ENCODE measurements at regions not wholly inside any gene's neighbourhood (a gene's known extent, or its start where the extent isn't known, plus 50 kb on each side); places are given as distances from the start of the nearest gene placed in this dataset.
"Not testable (repeated sequence)": the region's sequence is repeated elsewhere in the genome, so short reads cannot be mapped to it uniquely, and the experiment has no call there.

DNA sequence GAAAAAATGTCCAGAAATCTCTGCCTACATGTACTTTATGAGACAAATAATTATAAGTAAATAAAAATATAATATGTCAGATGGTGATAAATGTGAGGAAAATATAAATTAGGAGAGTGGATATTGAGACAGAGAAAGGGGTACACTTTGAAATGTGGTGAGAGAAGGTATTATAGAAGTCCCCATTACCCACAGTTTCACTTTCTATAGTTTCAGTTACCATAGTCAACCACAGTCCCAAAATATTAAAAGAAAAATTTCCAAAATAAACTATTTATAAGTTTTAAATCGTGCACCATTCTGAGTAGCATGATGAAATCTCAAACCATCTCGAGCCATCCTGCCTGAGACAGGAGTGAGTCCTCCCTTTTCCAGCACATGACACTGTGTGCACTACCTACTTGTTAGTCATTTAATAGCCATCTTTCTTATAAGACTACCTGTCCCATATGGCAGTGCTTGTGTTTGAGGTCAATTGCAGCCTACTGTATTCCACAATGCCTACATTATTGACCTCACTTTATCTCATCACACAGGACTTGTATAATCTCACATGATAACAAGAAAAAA lies 653.7 kb downstream of the DACH1 start:
- no peak for DNase-seq

DNA sequence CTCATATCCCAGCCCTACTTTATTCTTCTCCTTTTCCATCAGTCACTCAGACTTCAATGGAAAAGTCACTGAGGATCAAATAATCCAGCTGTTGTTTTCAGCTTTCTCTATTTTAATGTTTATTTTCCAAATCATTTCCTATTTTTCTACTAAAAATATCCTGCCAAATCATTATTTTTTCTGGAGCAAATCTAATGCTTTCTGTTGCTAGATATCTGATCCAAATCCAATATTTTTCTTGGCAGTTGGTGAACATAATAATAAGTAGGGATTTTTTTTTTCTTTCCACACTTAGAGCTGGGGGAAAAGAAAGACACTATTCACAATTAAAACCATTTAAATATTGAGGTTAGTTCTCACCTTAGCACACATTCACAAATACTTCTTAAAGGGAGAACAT lies 656.1 kb downstream of the DACH1 start:
- no peak for DNase-seq

- no peak for DNase-seq
These were observed 657.8 kb downstream of the DACH1 start for GRCh38 chr13:71209217-71209616.

- not testable (repeated sequence) for DNase-seq
These were observed 682.4 kb downstream of the DACH1 start for GRCh38 chr13:71184583-71184982.

- DNase-seq = not testable (repeated sequence)
These were observed 683.7 kb downstream of the DACH1 start for GRCh38 chr13:71183352-71183751.

- no peak for DNase-seq
These were observed 695.3 kb downstream of the DACH1 start for GRCh38 chr13:71171740-71172139.

GRCh38 chr13:71169180-71169579 lies 697.8 kb downstream of the DACH1 start:
- no peak for DNase-seq

DNA sequence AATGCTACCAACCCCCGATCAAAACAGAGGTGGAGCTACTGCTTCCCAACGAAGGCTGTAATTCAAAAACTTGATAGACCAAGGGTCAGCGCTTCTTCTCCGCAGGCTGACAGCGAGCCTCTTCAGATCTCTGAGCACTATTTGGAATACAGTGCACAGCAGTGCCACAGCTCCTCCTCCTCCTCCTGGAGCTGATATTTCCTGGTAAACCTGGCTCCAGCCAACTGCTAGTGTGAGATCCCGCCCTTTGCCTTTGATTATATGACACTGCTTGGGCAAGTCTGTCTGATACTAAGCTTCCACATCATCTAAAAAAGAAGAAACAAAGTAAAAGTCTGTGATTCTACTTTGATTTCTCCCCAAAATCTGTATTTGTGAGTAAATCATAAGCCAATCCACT lies 710.5 kb downstream of the DACH1 start:
- DNase-seq = no peak

DNA sequence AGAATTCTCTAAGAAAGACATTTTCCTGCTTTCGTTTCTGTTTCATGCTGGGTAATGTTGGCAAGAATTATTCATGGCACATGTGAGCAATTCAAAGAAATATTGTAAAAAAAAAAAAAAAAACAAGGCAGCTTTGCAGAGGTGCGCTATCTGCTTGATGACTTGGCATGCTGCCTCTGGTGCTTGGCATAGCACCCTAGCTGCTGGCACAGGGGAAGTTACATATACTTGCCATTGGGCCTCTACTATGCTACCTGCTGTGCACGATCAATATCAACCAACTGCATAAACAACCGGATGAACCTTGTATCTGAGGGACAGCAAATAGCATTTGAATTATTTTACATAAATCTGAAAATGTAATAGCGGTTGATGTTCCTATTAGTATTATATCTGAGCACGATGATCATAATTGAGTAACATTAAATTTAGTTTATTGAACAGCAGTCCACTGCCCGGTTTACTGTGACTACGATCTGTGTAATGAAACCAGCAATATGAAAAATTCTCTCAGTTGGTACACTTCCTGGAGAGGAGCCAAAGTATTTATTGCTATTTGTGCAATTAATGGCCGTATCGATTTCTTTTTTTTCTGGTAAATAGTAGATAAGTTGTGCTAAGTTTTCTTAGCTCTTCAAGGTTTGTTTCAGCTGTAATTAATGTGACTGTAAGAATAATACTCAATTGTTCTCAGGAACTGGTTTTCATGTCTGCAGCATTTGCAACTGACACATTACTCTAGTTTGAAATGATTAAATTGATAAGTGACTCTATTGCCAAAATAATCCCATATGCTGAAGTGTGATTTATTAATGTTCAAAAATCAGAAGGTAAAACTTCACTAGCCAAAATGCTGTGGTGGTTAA lies 717.3 kb downstream of the DACH1 start:
- DNase-seq = no peak

DNA sequence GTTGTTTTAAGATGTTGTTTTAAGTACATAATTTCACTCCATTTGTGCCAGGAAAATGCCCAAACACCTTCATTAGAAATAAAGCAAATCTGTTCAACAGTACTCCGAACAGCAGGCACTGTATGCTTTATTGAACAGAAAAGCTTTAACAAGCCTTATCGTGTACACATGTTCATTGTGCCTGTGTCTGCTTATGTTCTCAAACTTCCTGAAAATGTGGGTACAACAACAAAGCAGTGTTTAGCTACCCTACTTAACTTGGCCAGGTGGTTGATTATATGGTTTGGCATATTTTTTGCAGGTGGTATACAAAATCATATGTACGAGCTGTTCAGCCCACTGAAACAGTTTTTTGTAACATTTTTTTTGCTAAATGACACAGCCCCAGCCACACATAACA lies 718.0 kb downstream of the DACH1 start:
- no peak for DNase-seq

DNA sequence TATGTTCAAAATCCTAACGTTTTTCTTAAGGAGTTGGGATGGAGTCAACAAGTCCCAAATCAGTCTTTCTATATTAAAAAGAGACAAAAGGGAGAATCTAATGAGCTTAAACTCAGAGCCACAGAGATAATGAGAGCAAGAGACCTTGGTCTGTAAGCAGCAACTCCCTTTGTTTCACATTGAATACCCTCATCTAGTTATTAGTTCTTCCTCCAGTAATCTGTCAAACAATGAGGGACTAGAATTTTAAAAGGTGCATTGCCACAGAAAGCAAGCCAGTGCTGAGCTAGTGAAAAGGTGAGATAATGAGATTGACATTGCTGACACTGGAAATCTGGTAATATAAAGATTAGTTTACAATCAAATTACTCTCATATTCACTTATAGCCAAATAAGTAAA lies 718.6 kb downstream of the DACH1 start:
- no peak for DNase-seq

DNA sequence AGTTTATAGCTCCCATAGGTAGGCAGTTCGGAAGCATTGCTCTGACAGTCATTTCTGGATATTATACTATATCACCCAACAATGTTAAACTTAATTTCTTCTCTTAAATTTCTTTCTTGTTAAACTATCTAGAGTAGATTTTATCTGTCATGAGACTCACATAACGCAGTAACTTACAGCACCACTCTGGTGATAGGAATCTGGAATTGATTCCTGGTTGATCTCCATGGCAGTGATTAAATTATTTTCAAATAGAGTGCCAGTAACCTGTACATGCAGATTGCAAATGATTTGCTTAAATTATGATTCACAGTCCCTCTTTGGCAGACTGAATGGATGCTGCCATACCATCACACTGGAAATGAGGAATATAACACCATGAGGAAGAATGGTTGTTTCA lies 722.1 kb downstream of the DACH1 start:
- no peak for DNase-seq

DNA sequence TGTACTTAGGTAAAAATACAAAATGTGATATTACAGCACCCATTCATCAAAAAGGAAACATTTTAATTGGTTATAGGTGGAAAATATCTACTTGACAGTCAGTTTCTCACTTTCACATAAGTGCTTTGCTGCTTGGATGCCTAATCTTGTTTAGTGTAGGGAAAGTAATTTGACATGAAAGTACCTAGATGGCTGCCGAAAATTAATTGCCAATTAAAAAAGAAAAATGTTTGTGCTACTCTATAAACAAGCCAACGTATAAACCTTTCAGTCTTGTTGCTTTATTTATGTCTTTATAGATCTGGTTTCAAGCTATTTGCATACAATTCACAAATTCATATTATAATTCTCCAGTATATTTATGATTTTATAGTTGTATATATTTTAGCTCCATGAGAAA lies 729.9 kb downstream of the DACH1 start:
- DNase-seq = no peak

- no peak for DNase-seq
These were observed 742.8 kb downstream of the DACH1 start for GRCh38 chr13:71124230-71124629.

DNA sequence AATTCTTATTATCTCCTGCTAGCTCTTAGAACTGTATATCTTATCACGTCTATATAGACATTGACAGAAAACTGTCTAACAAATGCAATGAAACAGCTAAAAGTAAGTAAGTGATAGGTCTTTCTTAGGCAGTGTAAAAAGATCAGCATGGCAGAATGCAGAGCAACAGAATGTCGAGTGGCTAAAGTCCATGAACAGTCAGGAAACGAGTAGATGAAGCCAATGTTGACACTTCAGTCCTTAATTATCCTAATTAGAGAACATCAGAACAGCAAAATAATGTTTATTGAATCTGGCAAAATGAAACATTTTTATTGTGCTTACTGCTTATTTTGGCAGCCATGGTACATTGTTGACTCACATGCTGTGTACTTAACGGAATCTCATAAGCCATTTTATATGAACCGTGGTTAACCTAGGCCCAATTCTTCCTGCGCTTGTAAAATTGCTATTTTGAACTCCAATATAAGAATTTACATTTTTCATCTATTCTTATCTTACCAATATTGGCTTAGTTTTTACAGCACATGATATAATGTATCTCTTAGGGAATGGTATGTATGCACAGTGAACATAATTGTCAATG lies 748.1 kb downstream of the DACH1 start:
- DNase-seq = no peak

DNA sequence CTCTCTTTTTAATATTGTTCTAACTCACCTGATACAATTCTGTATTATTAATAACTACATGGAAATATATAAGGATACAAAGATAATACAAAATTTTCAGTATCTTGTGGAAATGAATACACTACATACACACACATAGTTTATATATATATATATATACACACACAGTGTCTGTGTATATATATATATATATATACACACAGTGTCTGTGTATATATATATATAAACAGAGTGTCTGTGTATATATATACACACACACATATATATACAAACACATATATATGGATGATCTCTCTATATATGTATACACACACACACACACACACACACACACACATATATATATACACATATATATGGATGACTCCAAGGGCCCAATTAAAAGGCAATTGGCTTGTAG lies 749.1 kb downstream of the DACH1 start:
- no peak for DNase-seq

DNA sequence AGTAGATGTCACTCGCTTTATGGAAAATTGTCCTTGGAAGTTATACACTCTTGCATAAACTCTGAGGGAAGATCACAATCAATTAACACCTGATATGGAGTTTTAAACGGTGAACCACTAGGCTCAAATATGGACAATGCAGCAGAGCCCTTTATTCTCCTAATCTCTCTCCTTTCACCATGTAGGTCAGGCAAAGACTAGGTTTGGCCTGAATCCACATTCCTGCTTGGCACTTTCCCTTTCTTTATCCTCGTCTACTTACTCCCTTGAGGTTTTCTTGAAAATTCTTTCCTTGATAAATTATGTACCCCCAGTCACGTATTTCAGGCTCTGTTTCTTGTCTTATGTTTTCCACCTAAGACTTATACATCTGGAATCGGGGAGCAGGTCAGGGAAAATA lies 751.7 kb downstream of the DACH1 start:
- no peak for DNase-seq

DNA sequence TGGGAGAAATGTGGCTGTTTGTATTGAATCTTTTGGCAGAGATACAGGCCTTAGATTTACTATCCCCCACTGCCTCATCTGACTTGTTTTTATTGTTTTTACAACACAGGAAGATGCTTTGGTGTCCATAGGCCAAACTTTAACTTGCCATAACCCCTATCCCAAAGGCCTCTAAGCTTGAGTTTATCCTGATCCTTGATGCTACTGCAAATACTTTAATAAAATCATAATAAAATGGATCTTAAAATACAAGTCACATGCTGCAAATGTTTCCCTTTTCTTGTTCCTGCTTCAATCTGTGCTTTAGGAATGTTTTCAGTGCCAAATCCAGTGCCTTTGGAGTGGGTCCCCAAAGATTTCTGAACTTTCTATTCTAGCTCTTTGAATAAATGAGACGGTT lies 770.6 kb downstream of the DACH1 start:
- no peak for DNase-seq

GRCh38 chr13:71090990-71091389 lies 776.0 kb downstream of the DACH1 start:
- no peak for DNase-seq

GRCh38 chr13:71089056-71089455 lies 777.9 kb downstream of the DACH1 start:
- DNase-seq = no peak

- no peak for DNase-seq
These were observed 779.6 kb downstream of the DACH1 start for GRCh38 chr13:71087432-71087831.

DNA sequence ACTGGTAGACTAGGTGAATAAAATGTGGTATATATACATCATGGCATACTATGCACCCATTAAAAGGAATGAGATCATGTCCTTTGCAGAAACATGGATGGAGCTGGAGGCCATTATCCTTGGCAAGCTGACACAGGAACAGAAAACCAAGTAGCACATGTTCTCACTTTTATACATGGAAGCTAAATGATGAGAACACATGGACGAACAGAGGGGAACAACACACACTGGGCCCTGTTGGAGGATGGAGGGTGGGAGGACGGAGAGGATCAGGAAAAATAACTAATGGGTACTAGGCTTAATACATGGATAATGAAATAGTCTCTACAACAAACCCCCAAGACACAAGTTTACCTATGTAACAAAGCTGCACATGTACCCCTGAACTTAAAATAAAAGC lies 780.0 kb downstream of the DACH1 start:
- no peak for DNase-seq

DNA sequence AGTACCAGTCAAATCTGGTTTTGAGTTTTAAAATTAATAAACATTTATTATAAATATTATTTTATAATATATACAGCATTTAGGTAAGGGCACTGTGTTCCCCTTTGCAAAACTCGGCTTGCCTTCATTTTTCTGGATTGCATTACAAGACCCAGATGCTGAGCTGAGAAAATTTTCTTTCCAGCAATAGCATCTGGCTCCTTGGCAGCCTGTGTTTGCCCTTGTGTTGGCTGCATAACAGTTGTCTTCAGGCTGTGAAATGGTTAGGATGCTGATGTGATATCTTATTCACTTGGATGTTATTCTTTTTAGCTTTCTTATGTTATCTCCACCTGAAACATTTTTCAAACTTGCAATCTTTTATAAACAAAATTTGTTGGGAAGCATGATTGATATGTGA lies 784.4 kb downstream of the DACH1 start:
- DNase-seq = no peak

GRCh38 chr13:71079638-71080037 lies 787.4 kb downstream of the DACH1 start:
- DNase-seq = no peak

Data from fibroblast of skin of abdomen (primary cell).